HepG2 (cell line): ENCODE measurements at regions not wholly inside any gene's neighbourhood (a gene's known extent, or its start where the extent isn't known, plus 50 kb on each side); places are given as distances from the start of the nearest gene placed in this dataset.

Experiments used
- CBX1 ChIP-seq: IDR thresholded peaks from one replicate; pipeline ENCODE4 v1.6.1; 2016; ENCODE audit warnings: antibody characterized with exemption, low read depth
- ELF4 ChIP-seq: sonication (generic); formaldehyde crosslinking; IDR thresholded peaks from 2 replicates; pipeline ENCODE4 v1.5.0; 2020; ENCODE audit warnings: missing genetic modification reagents, mild to moderate bottlenecking, moderate library complexity, borderline replicate concordance
- HOXA5 ChIP-seq: sonication (generic); formaldehyde crosslinking; IDR thresholded peaks from 2 replicates; pipeline ENCODE4 v1.4.0; 2020; ENCODE audit warnings: missing genetic modification reagents
- KDM5A ChIP-seq: fragments of 200-600 bp; sonication (generic); IDR thresholded peaks from 2 replicates; pipeline ENCODE4 v1.7.0; 2018; ENCODE audit warnings: antibody characterized with exemption, mild to moderate bottlenecking, low read length, borderline replicate concordance
- MTF1 ChIP-seq: sonication (generic); formaldehyde crosslinking; IDR thresholded peaks from 2 replicates; pipeline ENCODE4 v1.5.0; 2020; ENCODE audit warnings: missing genetic modification reagents
- NCOA1 ChIP-seq: sonication (generic); formaldehyde crosslinking; IDR thresholded peaks from 2 replicates; pipeline ENCODE4 v1.9.0; 2021; ENCODE audit warnings: missing genetic modification reagents
- NFE2 ChIP-seq: sonication (generic); formaldehyde crosslinking; IDR thresholded peaks from 2 replicates; pipeline ENCODE4 v1.4.0; 2020; ENCODE audit warnings: missing genetic modification reagents
- NKX3-1 ChIP-seq: sonication (generic); formaldehyde crosslinking; IDR thresholded peaks from 2 replicates; pipeline ENCODE4 v1.5.0; 2020; ENCODE audit warnings: missing genetic modification reagents
- NR2C2 ChIP-seq: sonication (generic); formaldehyde crosslinking; IDR thresholded peaks from 2 replicates; pipeline ENCODE4 v1.4.0; 2020; ENCODE audit warnings: missing genetic modification reagents, mild to moderate bottlenecking, moderate library complexity, borderline replicate concordance
- ZNF441 ChIP-seq: sonication (generic); formaldehyde crosslinking; IDR thresholded peaks from 2 replicates; pipeline ENCODE4 v1.7.0; 2021; ENCODE audit warnings: missing genetic modification reagents, borderline replicate concordance
- TF ChIP-seq, protein P1 (sequence below): sonication (generic); formaldehyde crosslinking; IDR thresholded peaks from 2 replicates; pipeline ENCODE4 v1.4.0; 2020; ENCODE audit warnings: missing genetic modification reagents
- TF ChIP-seq, protein P2 (sequence below), 2 experiments: sonication (generic) in 1 of 2; formaldehyde crosslinking in 1 of 2; IDR thresholded peaks; 2 replicates each; pipeline versions ENCODE4 v1.5.1 to v1.6.1; 2011 to 2020; ENCODE audit warnings: borderline replicate concordance in 1 of 2, low read depth in 1 of 2, low read length in 1 of 2, mild to moderate bottlenecking in 1 of 2, missing genetic modification reagents in 1 of 2, moderate library complexity in 1 of 2
- TF ChIP-seq, protein P3 (sequence below): sonication (generic); formaldehyde crosslinking; IDR thresholded peaks from 2 replicates; pipeline ENCODE4 v1.5.0; 2020; ENCODE audit warnings: mild to moderate bottlenecking, missing genetic modification reagents, moderate library complexity

DNA sequence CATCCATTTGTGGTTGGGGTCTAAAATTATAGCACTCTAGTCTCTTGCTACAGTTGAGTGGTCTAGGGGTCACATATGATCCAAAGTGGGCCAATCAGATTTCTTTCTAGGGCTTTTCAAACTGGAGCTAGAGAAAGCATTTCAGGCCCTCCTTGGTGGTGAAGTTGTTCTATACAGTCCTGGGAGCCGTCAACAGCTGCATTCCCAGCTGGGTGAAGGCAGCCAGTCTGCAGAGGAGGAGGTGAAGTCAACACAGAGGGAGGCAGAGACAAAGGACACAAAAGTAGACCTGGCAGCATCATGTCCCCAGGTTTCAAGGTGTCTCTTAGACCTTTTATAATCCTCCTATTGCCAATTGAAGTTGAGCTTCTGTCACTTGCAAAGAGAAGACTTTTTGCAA, 518.2 kb downstream of the BNC2 start:
- no peak for TF ChIP-seq ZNF441 (CRISPR knock-in tag)
- TF ChIP-seq ELF4 (CRISPR knock-in tag), result no peak
- TF ChIP-seq NKX3-1 (CRISPR knock-in tag), result no peak
- no peak for TF ChIP-seq NFE2
- no peak for TF ChIP-seq HOXA5 (CRISPR knock-in tag)
- no peak for TF ChIP-seq NCOA1 (CRISPR knock-in tag)
- TF ChIP-seq, protein P1, sequence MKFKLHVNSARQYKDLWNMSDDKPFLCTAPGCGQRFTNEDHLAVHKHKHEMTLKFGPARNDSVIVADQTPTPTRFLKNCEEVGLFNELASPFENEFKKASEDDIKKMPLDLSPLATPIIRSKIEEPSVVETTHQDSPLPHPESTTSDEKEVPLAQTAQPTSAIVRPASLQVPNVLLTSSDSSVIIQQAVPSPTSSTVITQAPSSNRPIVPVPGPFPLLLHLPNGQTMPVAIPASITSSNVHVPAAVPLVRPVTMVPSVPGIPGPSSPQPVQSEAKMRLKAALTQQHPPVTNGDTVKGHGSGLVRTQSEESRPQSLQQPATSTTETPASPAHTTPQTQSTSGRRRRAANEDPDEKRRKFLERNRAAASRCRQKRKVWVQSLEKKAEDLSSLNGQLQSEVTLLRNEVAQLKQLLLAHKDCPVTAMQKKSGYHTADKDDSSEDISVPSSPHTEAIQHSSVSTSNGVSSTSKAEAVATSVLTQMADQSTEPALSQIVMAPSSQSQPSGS (CRISPR knock-in tag), result no peak
- TF ChIP-seq MTF1 (CRISPR knock-in tag), result no peak
- TF ChIP-seq KDM5A, result no peak
- TF ChIP-seq, protein P2, sequence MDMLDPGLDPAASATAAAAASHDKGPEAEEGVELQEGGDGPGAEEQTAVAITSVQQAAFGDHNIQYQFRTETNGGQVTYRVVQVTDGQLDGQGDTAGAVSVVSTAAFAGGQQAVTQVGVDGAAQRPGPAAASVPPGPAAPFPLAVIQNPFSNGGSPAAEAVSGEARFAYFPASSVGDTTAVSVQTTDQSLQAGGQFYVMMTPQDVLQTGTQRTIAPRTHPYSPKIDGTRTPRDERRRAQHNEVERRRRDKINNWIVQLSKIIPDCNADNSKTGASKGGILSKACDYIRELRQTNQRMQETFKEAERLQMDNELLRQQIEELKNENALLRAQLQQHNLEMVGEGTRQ (IDR thresholded peaks at IDR 0.05; ENCODE audit: low read depth, low read length), result no peak
- TF ChIP-seq, protein P2 (CRISPR knock-in tag; IDR thresholded peaks at IDR 0.05; ENCODE audit: borderline replicate concordance), result no peak
- TF ChIP-seq, protein P3, sequence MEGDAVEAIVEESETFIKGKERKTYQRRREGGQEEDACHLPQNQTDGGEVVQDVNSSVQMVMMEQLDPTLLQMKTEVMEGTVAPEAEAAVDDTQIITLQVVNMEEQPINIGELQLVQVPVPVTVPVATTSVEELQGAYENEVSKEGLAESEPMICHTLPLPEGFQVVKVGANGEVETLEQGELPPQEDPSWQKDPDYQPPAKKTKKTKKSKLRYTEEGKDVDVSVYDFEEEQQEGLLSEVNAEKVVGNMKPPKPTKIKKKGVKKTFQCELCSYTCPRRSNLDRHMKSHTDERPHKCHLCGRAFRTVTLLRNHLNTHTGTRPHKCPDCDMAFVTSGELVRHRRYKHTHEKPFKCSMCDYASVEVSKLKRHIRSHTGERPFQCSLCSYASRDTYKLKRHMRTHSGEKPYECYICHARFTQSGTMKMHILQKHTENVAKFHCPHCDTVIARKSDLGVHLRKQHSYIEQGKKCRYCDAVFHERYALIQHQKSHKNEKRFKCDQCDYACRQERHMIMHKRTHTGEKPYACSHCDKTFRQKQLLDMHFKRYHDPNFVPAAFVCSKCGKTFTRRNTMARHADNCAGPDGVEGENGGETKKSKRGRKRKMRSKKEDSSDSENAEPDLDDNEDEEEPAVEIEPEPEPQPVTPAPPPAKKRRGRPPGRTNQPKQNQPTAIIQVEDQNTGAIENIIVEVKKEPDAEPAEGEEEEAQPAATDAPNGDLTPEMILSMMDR, result no peak
- TF ChIP-seq NR2C2 (CRISPR knock-in tag), result no peak
- no peak for TF ChIP-seq CBX1
